Muscle of arm (tissue), 1 donor: ENCODE measurements at regions not wholly inside any gene's neighbourhood (a gene's known extent, or its start where the extent isn't known, plus 50 kb on each side); places are given as distances from the start of the nearest gene placed in this dataset.

Experiments used
- DNase-seq: peaks from one replicate; pipeline ENCODE4 v3.0.0-alpha.2; 2013

- DNase-seq = no peak
Observed at GRCh38 chr12:124430491-124430890, 135.6 kb downstream of the RFLNA start.

DNA sequence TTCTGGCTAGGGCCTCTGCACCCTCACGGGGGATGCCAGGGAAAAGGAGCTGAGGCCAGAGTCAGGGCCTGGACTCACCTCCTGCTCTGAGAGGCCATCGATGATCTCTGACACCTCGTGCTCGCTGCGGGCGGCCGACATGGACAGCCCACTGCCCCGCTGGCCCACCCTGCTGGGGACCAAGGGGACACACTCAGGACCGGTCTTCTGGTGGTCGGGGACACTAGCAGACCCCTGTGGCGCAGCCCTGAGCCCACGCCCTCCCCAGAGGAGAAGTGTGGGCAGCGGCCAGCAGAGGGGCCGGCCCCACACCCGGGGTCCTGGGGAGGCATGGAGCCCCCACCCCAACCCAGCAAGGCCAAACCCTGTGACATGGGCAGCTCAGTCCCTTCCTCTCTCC, 134.6 kb downstream of the RFLNA start:
- DNase-seq = no peak

GRCh38 chr12:124428792-124429281, 133.9 kb downstream of the RFLNA start:
- no peak for DNase-seq

- DNase-seq = no peak
Observed at GRCh38 chr12:124428136-124428791, 133.4 kb downstream of the RFLNA start.

DNA sequence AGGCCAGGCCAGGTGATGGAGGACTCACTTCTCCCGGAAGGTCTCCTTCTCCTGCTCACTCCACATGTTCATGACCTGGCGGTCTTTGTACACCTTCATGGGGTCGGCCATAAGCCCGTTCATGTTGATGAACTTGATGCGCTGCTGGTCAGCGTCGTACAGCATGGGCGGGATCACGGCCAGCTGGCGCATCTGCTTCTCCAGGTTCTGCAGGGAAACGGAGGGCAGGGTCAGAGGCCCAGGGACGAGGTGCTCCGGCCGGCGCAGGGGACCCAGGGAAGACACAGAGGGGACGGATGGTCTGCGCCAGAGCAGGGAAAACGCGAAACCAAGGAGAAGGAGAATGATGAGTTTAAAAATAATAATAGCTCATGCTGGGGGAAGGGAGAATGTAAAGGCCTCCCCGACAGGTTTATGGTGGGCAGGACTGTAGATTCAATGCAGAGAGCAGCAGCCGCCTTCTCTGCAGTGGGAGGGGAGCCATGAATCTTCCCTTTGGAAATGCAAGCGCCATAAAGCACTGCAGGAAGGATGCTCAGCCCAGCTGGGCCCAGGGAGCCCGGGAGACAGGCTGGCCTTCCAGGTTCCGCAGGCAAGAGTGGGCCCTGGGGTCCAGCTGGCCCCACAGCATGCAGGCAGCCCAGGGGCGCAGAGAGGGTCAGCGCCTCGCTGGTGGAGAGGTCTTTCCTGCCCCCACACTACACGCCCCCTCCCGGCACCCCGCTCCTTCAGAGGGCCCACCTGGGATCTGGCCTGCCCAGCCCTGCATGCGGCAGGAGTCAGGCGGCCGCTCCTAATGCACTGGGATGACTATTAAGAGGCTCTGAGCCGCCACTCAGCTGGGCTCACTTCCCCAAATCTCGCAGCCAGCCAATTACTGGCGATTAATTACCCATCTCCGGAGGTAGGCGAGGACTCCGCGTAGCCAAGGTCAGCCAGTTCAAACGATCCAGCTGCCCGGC, 132.0 kb downstream of the RFLNA start:
- no peak for DNase-seq

- no peak for DNase-seq
Observed at GRCh38 chr12:124425667-124426066, 130.8 kb downstream of the RFLNA start.

- no peak for DNase-seq
Observed at GRCh38 chr12:124424516-124424905, 129.6 kb downstream of the RFLNA start.

DNA sequence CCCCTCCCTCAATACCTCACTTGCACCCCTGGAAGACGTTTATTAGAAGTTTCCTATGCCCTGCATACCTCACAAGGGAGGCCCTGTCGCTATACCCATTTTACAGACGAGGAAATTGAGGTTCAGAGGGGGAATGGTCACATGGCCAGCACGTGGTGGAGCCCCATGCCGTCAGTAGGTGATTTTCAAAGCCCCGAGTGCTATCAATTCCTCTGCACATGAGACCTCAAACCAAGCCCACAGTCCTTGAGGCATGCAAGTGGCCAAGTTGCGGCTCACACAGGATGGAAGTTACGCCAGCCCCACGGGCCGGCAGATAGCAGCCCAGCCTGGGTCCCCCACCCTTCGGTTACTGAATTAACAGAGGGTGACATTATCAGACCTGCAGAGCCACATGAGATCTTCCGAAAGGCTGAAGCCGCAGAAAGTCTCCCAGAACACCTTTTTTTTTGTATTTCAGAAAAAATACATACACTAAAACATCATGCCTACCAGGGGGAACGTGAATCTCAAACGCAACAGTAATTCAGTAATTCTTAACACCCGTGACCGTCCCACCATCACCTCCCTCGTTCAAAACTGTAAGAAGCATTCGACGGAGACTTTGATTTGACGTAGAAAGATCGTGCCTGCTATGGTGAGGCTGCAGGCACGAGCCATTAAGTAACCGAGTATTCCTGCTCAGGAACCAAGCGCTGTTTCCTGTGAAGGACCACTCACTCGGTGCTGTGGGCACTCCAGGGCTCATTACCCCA, 129.0 kb downstream of the RFLNA start:
- DNase-seq = no peak

DNA sequence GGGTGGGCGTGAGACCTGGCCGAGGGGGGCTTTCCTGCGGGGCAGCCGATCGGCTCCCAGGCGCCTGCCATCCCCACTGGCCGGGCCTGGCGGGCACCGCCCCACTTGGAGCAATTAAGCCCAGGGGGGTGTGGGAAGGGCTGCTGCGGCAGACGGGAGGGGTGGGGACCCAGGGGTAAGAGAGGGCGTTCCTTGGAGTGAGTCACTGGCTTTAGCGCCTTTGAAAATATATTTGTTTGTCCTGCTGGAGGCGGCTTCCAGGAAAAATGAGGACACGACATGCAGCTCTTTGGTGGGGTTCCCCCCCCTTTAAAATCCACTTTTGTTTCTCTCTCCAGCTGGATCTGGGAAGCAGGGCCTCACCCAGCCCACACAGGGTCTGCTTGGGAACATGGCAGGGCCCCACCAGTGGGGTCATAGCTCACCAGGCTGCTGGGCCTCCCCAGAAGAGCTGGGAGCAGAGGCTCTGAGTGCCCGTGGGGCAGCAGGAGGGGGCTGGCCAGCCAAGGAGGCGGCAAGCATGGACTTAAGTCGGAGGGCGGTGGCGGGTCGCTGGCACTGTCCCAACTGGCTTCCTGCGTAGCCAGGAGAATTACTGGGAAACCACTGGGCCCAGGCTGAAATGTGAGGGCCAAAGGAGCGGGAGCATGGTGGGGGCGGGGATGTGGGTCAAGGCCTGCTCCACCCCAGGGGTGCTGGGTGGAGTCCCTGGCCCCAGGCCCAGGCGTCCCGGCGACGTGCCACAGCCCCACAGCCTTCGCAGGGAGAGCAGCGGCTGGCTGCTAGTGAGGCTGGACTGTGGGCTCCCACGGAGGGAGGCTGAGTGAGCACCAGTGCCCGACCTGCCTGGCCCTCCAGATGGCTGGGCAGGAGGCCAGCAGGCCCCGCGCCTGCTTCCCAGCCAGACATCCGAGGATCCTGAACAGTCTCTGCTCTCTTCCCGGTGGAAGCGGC, 128.0 kb downstream of the RFLNA start:
- DNase-seq = peak; percentile 92

DNA sequence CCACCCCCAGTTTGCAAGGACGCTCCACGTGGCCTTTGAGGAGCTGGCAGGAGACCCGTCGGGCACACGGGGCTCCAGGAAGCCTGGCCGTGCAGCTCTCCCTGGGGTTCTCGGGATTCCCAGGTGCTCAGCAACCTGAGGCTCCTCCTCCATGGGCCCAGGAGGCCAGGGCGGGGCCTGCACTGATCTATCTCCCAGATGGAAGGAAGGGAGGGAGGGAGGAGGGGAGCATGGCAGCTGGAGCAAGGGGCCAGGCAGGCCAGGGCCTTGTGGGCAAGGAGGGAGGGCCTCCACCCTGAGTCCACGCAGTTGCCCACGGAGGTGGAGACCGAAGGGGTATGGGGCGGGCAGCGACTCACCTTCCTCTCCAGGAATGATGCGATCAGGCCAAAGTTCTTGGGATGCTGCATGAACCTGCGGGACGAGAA, 127.3 kb downstream of the RFLNA start:
- no peak for DNase-seq

GRCh38 chr12:124420996-124421674, 126.2 kb downstream of the RFLNA start:
- no peak for DNase-seq

DNA sequence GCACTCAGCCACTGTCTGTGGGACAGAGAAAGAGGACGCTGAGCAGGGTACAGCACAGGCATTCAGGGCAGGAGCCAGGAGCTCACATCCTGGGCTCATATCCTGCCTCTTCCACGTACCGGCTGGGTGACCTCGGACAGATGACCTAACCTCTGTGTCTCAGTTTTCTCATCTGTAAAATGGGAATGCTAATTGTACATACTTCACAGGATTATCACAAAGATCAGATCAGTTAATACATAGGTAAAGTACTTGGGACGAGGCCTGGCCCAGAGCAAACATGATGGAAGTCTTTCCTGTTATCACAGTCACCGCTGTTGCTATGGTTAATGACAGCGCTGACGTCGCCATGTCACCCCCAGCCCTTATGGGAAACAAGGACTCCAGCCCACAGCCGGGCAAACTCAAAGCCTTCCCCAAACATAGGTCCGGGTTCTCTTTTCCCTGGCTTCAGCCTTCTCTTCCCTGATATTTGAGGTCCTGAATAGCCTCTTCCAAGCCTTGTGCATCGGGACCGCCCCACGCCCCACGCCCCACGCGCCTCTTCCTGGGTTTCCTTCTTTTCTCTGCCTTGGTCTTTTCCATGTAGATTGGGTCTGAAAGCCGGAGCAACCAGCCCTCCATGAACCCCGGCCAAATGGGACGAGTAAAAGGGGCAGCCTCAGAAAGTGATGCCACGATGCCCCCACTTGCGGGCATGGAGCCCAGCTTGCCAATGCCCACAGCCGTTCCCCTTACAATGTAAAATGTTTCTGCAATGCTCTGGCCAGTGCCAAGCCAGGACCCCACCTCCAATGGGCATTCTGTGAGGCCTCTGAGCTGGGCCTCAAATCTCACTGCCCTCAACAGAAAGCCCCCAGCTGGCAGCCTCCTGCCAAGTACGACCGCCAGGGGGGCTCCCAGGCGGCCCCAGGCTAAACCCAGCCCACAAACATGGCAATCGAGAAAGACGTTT, 125.4 kb downstream of the RFLNA start:
- DNase-seq = no peak

- no peak for DNase-seq
Observed at GRCh38 chr12:124419292-124420040, 124.6 kb downstream of the RFLNA start.

DNA sequence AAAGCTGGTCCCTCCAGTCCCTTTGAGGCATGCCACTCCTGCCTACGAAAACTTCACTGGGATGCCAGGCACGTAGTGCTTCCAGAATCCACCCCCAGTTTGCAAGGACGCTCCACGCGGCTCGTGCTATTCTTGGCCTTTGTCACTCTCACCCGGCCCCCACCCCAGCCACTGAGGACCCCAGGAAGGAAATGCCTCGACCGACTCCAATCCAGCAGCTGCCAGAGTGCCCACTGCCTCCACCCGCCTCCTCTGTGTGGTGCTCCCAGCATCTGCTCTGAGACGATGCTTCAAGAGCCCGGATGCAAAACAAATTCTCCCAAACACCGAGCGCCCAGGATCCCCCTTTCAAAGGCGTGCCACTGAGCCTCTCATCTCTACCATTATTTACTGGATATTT, 123.9 kb downstream of the RFLNA start:
- DNase-seq = no peak

GRCh38 chr12:124418156-124418555, 123.3 kb downstream of the RFLNA start:
- DNase-seq = no peak

DNA sequence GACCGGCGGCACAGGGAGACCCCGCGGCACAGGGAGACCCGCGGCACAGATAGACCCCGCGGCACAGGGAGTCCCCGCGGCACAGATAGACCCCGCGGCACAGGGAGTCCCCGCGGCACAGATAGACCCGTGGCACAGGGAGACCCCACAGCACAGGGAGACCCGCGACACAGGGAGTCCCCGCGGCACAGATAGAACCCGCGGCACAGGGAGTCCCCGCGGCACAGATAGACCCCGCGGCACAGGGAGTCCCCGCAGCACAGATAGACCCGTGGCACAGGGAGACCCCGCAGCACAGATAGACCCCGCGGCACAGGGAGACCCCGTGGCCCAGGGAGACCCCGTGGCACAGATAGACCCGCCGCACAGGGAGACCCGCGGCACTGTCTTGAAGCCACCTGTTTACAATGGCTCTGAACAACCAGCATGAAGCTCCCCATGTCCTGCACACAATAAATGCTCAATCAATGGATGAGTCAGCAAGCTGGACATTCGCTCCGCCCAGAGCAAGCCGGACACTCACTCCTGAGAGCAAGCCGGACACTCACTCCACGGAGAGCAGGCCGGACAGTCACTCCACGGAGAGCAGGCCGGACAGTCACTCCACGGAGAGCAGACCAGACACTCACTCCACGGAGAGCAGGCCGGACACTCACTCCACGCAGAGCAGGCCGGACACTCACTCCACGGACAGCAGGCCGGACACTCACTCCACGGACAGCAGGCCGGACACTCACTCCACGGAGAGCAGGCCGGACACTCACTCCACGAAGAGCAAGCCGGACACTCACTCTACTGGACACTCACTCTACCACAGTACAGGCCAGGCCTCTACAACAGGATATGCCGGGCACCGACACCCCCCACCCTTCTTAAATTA, 121.9 kb downstream of the RFLNA start:
- no peak for DNase-seq

- no peak for DNase-seq
Observed at GRCh38 chr12:124415064-124415463, 120.2 kb downstream of the RFLNA start.
